GM20000 (cell line): ENCODE measurements at regions not wholly inside any gene's neighbourhood (a gene's known extent, or its start where the extent isn't known, plus 50 kb on each side); places are given as distances from the start of the nearest gene placed in this dataset.

ENCODE experiments used
- DNase-seq: peaks from one replicate; pipeline ENCODE4 v3.0.0; 2012; ENCODE audit warnings: low spot score
- CTCF ChIP-seq: IDR thresholded peaks from 2 replicates; pipeline ENCODE4 v1.5.1; 2012; ENCODE audit warnings: mild to moderate bottlenecking, control low read depth; ENCODE audit errors: extremely low read depth, missing control alignments

- no peak for TF ChIP-seq CTCF
These were observed 184.9 kb upstream of the RAB6C start for GRCh38 chr2:129794540-129794939.

GRCh38 chr2:129796225-129796624, 183.2 kb upstream of the RAB6C start:
- no peak for DNase-seq
- TF ChIP-seq CTCF: no peak

More at GRCh38 chr2:129794540-129794939, 184.9 kb upstream of the RAB6C start:
- no peak for DNase-seq

- TF ChIP-seq CTCF: no peak
- DNase-seq: no peak
These were observed 182.5 kb upstream of the RAB6C start for GRCh38 chr2:129796801-129797488.

- no peak for DNase-seq
- TF ChIP-seq CTCF: no peak
These were observed 181.8 kb upstream of the RAB6C start for GRCh38 chr2:129797489-129798300.

- no peak for DNase-seq
These were observed 181.2 kb upstream of the RAB6C start for GRCh38 chr2:129798301-129798581.

GRCh38 chr2:129798626-129799025, 180.8 kb upstream of the RAB6C start:
- TF ChIP-seq CTCF: no peak
- no peak for DNase-seq

More at GRCh38 chr2:129798301-129798581, 181.2 kb upstream of the RAB6C start:
- TF ChIP-seq CTCF: no peak
